ENCODE measurements at regions not wholly inside any gene's neighbourhood (a gene's known extent, or its start where the extent isn't known, plus 50 kb on each side); places are given as distances from the start of the nearest gene placed in this dataset.

- TF ChIP-seq, protein P1, sequence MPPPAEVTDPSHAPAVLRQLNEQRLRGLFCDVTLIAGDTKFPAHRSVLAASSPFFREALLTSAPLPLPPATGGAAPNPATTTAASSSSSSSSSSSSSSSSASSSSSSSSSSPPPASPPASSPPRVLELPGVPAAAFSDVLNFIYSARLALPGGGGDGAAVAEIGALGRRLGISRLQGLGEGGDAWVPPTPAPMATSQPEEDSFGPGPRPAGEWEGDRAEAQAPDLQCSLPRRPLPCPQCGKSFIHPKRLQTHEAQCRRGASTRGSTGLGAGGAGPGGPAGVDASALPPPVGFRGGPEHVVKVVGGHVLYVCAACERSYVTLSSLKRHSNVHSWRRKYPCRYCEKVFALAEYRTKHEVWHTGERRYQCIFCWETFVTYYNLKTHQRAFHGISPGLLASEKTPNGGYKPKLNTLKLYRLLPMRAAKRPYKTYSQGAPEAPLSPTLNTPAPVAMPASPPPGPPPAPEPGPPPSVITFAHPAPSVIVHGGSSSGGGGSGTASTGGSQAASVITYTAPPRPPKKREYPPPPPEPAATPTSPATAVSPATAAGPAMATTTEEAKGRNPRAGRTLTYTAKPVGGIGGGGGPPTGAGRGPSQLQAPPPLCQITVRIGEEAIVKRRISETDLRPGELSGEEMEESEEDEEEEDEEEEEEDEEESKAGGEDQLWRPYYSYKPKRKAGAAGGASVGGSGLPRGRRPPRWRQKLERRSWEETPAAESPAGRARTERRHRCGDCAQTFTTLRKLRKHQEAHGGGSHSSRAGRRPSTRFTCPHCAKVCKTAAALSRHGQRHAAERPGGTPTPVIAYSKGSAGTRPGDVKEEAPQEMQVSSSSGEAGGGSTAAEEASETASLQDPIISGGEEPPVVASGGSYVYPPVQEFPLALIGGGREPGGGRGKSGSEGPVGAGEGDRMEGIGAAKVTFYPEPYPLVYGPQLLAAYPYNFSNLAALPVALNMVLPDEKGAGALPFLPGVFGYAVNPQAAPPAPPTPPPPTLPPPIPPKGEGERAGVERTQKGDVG (CRISPR knock-in tag; IDR thresholded peaks at IDR 0.05) = no peak
- no peak for TF ChIP-seq ATF7 (IDR thresholded peaks at IDR 0.05; ENCODE audit: low read depth)
- TF ChIP-seq PAX8 (IDR thresholded peaks at IDR 0.05) = no peak
- no peak for TF ChIP-seq SP1 (IDR thresholded peaks at IDR 0.05; ENCODE audit: low read depth, low read length)
- TF ChIP-seq, protein P2, sequence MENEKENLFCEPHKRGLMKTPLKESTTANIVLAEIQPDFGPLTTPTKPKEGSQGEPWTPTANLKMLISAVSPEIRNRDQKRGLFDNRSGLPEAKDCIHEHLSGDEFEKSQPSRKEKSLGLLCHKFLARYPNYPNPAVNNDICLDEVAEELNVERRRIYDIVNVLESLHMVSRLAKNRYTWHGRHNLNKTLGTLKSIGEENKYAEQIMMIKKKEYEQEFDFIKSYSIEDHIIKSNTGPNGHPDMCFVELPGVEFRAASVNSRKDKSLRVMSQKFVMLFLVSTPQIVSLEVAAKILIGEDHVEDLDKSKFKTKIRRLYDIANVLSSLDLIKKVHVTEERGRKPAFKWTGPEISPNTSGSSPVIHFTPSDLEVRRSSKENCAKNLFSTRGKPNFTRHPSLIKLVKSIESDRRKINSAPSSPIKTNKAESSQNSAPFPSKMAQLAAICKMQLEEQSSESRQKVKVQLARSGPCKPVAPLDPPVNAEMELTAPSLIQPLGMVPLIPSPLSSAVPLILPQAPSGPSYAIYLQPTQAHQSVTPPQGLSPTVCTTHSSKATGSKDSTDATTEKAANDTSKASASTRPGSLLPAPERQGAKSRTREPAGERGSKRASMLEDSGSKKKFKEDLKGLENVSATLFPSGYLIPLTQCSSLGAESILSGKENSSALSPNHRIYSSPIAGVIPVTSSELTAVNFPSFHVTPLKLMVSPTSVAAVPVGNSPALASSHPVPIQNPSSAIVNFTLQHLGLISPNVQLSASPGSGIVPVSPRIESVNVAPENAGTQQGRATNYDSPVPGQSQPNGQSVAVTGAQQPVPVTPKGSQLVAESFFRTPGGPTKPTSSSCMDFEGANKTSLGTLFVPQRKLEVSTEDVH (IDR thresholded peaks at IDR 0.05; ENCODE audit: low read depth, partially characterized antibody) = no peak
- no peak for TF ChIP-seq SMARCA5 (IDR thresholded peaks at IDR 0.05)
- TF ChIP-seq ZZZ3 (IDR thresholded peaks at IDR 0.05; ENCODE audit: control insufficient read depth, insufficient read length, low read depth) = no peak
- no peak for TF ChIP-seq SRF (IDR thresholded peaks at IDR 0.05; ENCODE audit: low read depth in 2 of 2, low read length in 2 of 2)
- no peak for TF ChIP-seq ASH2L (IDR thresholded peaks at IDR 0.05; ENCODE audit: borderline replicate concordance, low read depth)
- TF ChIP-seq SUPT20H (IDR thresholded peaks at IDR 0.05; ENCODE audit: borderline replicate concordance, control insufficient read depth, low read depth, low read length) = no peak
- TF ChIP-seq HDAC6 (IDR thresholded peaks at IDR 0.05; ENCODE audit: unreplicated experiment) = no peak
- Histone ChIP-seq H3K4me3 (no peak overlapping the region), H3K9ac (ENCODE audit: control insufficient read depth, insufficient read depth, low read length) (no peak overlapping the region), H4K20me1 (ENCODE audit: control insufficient read depth, insufficient read depth) (no peaks in the 10 kb centered on the region), H3K36me3 (ENCODE audit: control insufficient read depth in 2 of 2, insufficient read depth in 2 of 2, low read length in 1 of 2) (no peaks in the 10 kb centered on the region), H3K4me2 (ENCODE audit: control insufficient read depth, insufficient read depth) (no peak overlapping the region), H3K9me3 (replicated peaks; ENCODE audit: control insufficient read depth, insufficient read depth, low read length) (no peaks in the 10 kb centered on the region), H3K27me3 (replicated peaks in 1 of 2; ENCODE audit: control insufficient read depth in 2 of 2, insufficient read depth in 2 of 2, low read length in 1 of 2) (no peaks in the 10 kb centered on the region), H3K4me1 (ENCODE audit: control insufficient read depth, insufficient read depth, low read length) (no peaks in the 10 kb centered on the region), H3K79me2 (ENCODE audit: control insufficient read depth, insufficient read depth, low read length) (no peaks in the 10 kb centered on the region), H2AFZ (ENCODE audit: control insufficient read depth, low read depth, low read length) (no peak overlapping the region), H3K27ac (ENCODE audit: control insufficient read depth, insufficient read depth) (no peak overlapping the region)
- ATAC-seq = no peak
- in situ Hi-C loops (cut with MboI) = no loop called here
- ChIA-PET POLR2A (no interaction called here), RAD21 (ENCODE audit: unreplicated experiment) (no interaction called here), SMC1A (ENCODE audit: uncharacterized antibody, unreplicated experiment) (no interaction called here), CTCF (no interaction called here)
- FAIRE-seq = no peak
- DNase-seq (ENCODE audit: low read depth, low spot score) = no peak
- WGBS (ENCODE audit: insufficient coverage, insufficient replicate concordance, low lambda C conversion rate, missing lambda C conversion rate) = 23% methylated on average over 8 of the region's 8 CpGs
- BruUV-seq (replicated peaks) = no TSS peak
- intact Hi-C loops (cut with micrococcal nuclease; ENCODE audit: unreplicated experiment) = no loop called here
Observed at GRCh38 chr7:54701982-54702381, 57.0 kb downstream of the SEC61G start.

All from GM12878 (cell line).